ENCODE measurements at regions not wholly inside any gene's neighbourhood (a gene's known extent, or its start where the extent isn't known, plus 50 kb on each side); places are given as distances from the start of the nearest gene placed in this dataset.

DNA sequence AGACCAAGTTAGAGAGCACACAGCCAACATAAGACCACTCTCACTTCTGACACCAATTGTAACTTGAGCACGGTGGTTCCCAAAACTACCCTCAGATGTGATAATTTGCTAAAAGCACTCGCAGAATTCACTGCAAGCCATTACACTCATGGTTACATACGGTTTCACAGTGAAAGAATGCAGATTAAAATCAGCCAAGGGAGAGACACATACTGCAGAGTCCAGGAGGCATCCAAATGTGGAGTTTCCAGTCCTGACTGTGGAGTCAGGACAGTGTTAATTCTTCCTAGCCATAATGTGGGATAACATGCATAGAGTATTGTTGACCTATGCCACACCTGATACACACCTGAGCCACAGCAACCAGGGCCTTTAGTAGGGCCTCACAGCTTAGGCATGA lies 956.4 kb downstream of the NTRK3 start:
- TF ChIP-seq JUND (IDR thresholded peaks at IDR 0.05) (no peak), SP1 (IDR thresholded peaks at IDR 0.05; ENCODE audit: low read depth) (no peak), SRF (IDR thresholded peaks at IDR 0.05; ENCODE audit: low read depth) (no peak), ZFX (IDR thresholded peaks at IDR 0.05) (no peak), FOSL1 (IDR thresholded peaks at IDR 0.05; ENCODE audit: low read depth) (no peak), CEBPB (IDR thresholded peaks at IDR 0.05; ENCODE audit: low read depth) (no peak), CBX3 (IDR thresholded peaks at IDR 0.05; ENCODE audit: low read depth) (no peak), RAD21 (IDR thresholded peaks at IDR 0.05; ENCODE audit: low read depth) (no peak), EZH2 (IDR thresholded peaks at IDR 0.05) (no peak), POLR2A (IDR thresholded peaks at IDR 0.05; ENCODE audit: borderline replicate concordance, extremely low read depth, insufficient read depth, insufficient read length) (no peak), YY1 (IDR thresholded peaks at IDR 0.05; ENCODE audit: extremely low read depth, insufficient replicate concordance, low read depth, low read length) (no peak), ELF1 (IDR thresholded peaks at IDR 0.05; ENCODE audit: borderline replicate concordance, low read depth) (no peak), EZH2phosphoT487 (IDR thresholded peaks at IDR 0.05; ENCODE audit: borderline replicate concordance) (no peak), POLR2AphosphoS5 (IDR thresholded peaks at IDR 0.05; ENCODE audit: low read depth, low read length) (no peak)
- TF ChIP-seq, protein P1, sequence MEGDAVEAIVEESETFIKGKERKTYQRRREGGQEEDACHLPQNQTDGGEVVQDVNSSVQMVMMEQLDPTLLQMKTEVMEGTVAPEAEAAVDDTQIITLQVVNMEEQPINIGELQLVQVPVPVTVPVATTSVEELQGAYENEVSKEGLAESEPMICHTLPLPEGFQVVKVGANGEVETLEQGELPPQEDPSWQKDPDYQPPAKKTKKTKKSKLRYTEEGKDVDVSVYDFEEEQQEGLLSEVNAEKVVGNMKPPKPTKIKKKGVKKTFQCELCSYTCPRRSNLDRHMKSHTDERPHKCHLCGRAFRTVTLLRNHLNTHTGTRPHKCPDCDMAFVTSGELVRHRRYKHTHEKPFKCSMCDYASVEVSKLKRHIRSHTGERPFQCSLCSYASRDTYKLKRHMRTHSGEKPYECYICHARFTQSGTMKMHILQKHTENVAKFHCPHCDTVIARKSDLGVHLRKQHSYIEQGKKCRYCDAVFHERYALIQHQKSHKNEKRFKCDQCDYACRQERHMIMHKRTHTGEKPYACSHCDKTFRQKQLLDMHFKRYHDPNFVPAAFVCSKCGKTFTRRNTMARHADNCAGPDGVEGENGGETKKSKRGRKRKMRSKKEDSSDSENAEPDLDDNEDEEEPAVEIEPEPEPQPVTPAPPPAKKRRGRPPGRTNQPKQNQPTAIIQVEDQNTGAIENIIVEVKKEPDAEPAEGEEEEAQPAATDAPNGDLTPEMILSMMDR (IDR thresholded peaks at IDR 0.05 in 2 of 3, conservative IDR thresholded peaks at IDR 0.05 in 1 of 3; ENCODE audit: borderline replicate concordance in 1 of 3, insufficient read depth in 1 of 3, low read depth in 2 of 3, low read length in 2 of 3): no peak
- TF ChIP-seq, protein P2, sequence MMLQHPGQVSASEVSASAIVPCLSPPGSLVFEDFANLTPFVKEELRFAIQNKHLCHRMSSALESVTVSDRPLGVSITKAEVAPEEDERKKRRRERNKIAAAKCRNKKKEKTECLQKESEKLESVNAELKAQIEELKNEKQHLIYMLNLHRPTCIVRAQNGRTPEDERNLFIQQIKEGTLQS (IDR thresholded peaks at IDR 0.05): no peak
- TF ChIP-seq, protein P3, sequence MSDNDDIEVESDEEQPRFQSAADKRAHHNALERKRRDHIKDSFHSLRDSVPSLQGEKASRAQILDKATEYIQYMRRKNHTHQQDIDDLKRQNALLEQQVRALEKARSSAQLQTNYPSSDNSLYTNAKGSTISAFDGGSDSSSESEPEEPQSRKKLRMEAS (IDR thresholded peaks at IDR 0.05): no peak
- Histone ChIP-seq H2AFZ (ENCODE audit: low read depth, low read length, poor library complexity, severe bottlenecking) (no peak overlapping the region), H3K27ac (ENCODE audit: low read depth, low read length) (no peak overlapping the region), H3K4me1 (ENCODE audit: control insufficient read depth in 1 of 2, insufficient read depth in 2 of 2, low read length in 2 of 2) (no peaks in the 10 kb centered on the region), H3K9me3 (ENCODE audit: control insufficient read depth in 1 of 2, insufficient read depth in 1 of 2, low read depth in 1 of 2, low read length in 2 of 2) (peaks cover 16 to 19% of the 10 kb centered on the region in 2 experiments; a peak in 3 of 4 replicates), H3K9ac (ENCODE audit: low read length) (no peak overlapping the region), H3K79me2 (ENCODE audit: insufficient read depth, low read length) (no peaks in the 10 kb centered on the region), H3K4me2 (ENCODE audit: low read length) (no peak overlapping the region), H3K36me3 (ENCODE audit: control insufficient read depth in 1 of 2, insufficient read depth in 2 of 2, low read length in 2 of 2) (no peaks in the 10 kb centered on the region), H4K20me1 (ENCODE audit: insufficient read depth) (no peaks in the 10 kb centered on the region), H3K9me2 (ENCODE audit: insufficient read depth) (no peaks in the 10 kb centered on the region), H3K27me3 (ENCODE audit: insufficient read depth, low read length) (no peaks in the 10 kb centered on the region), H3K4me3 (replicated peaks in 1 of 2; ENCODE audit: low read depth in 1 of 2, low read length in 2 of 2) (no peak overlapping the region)
- ATAC-seq (no peak), DNase-seq (ENCODE audit: low read depth, low spot score) (no peak)
- RAD21 ChIA-PET (ENCODE audit: low non-redundant PET in 1 of 2, low total read pairs in 2 of 2, uncharacterized antibody in 2 of 2, unreplicated experiment in 2 of 2): no interaction called here
- POLR2A ChIA-PET: no interaction called here
- CTCF ChIA-PET: no interaction called here
- no TSS peak for BruUV-seq (replicated peaks)
- intact Hi-C loops (cut with micrococcal nuclease): no loop called here
